NOMO-1 treated with dmso at 0.1 percent for 144 hours (cell line): ENCODE measurements at regions not wholly inside any gene's neighbourhood (a gene's known extent, or its start where the extent isn't known, plus 50 kb on each side); places are given as distances from the start of the nearest gene placed in this dataset.
"Not testable (repeated sequence)": the region's sequence is repeated elsewhere in the genome, so short reads cannot be mapped to it uniquely, and the experiment has no call there.

ENCODE experiments used
- DNase-seq: peaks from one replicate; lab custom pipeline; 2025; ENCODE audit not compliant: unreplicated experiment; lab: John Stamatoyannopoulos, UW

GRCh38 chr6:81909981-81910900 lies 157.8 kb upstream of the TENT5A start:
- no peak for DNase-seq

GRCh38 chr6:81909162-81909561 lies 156.7 kb upstream of the TENT5A start:
- DNase-seq = no peak

- DNase-seq = no peak
These were observed 154.3 kb upstream of the TENT5A start for GRCh38 chr6:81906709-81907204.

GRCh38 chr6:81906041-81906440 lies 153.6 kb upstream of the TENT5A start:
- DNase-seq = no peak

GRCh38 chr6:81901551-81901966 lies 149.1 kb upstream of the TENT5A start:
- no peak for DNase-seq

GRCh38 chr6:81900616-81901015 lies 148.1 kb upstream of the TENT5A start:
- no peak for DNase-seq

GRCh38 chr6:81897793-81898192 lies 145.3 kb upstream of the TENT5A start:
- DNase-seq = no peak

GRCh38 chr6:81896525-81897503 lies 144.3 kb upstream of the TENT5A start:
- no peak for DNase-seq

GRCh38 chr6:81895511-81896185 lies 143.2 kb upstream of the TENT5A start:
- DNase-seq = no peak

- DNase-seq = no peak
These were observed 142.3 kb upstream of the TENT5A start for GRCh38 chr6:81894788-81895271.

GRCh38 chr6:81894306-81894705 lies 141.8 kb upstream of the TENT5A start:
- DNase-seq = no peak

GRCh38 chr6:81892891-81893290 lies 140.4 kb upstream of the TENT5A start:
- DNase-seq = no peak

GRCh38 chr6:81891874-81892273 lies 139.4 kb upstream of the TENT5A start:
- DNase-seq = no peak

- DNase-seq = no peak
These were observed 138.4 kb upstream of the TENT5A start for GRCh38 chr6:81890846-81891245.

- DNase-seq = no peak
These were observed 137.0 kb upstream of the TENT5A start for GRCh38 chr6:81889377-81890053.

GRCh38 chr6:81886909-81887308 lies 134.4 kb upstream of the TENT5A start:
- DNase-seq = not testable (repeated sequence)

- DNase-seq = no peak
These were observed 133.7 kb upstream of the TENT5A start for GRCh38 chr6:81886157-81886556.

GRCh38 chr6:81881660-81882059 lies 129.2 kb upstream of the TENT5A start:
- no peak for DNase-seq

- no peak for DNase-seq
These were observed 126.0 kb upstream of the TENT5A start for GRCh38 chr6:81878479-81878878.

GRCh38 chr6:81876971-81877370 lies 124.5 kb upstream of the TENT5A start:
- no peak for DNase-seq
